Immature natural killer cell (primary cell): ENCODE measurements at regions not wholly inside any gene's neighbourhood (a gene's known extent, or its start where the extent isn't known, plus 50 kb on each side); places are given as distances from the start of the nearest gene placed in this dataset.

ENCODE experiments used
- DNase-seq, 3 donors: peaks; one replicate each; pipeline ENCODE4 v3.0.0; 2022; ENCODE audit warnings: mixed read lengths in 1 of 3
- H3K27ac Mint-ChIP-seq, 6 donors: one replicate each; pipeline ENCODE4 v1.8.0; 2020; ENCODE audit warnings: mixed read lengths in 6 of 6, mild to moderate bottlenecking in 5 of 6, inconsistent platforms in 4 of 6, moderate library complexity in 3 of 6
- H3K27me3 Mint-ChIP-seq, 3 donors: one replicate each; pipeline ENCODE4 v1.8.0; 2020 to 2021; ENCODE audit warnings: low read depth in 3 of 3, mild to moderate bottlenecking in 3 of 3, mixed read lengths in 3 of 3, moderate library complexity in 3 of 3, inconsistent platforms in 1 of 3
- H3K36me3 Mint-ChIP-seq, 3 donors: one replicate each; pipeline ENCODE4 v1.8.0; 2020; ENCODE audit warnings: mixed read lengths in 3 of 3, inconsistent platforms in 2 of 3, mild to moderate bottlenecking in 2 of 3
- H3K4me1 Mint-ChIP-seq, 2 donors: one replicate each; pipeline ENCODE4 v1.8.0; 2020; ENCODE audit warnings: inconsistent platforms in 2 of 2, mild to moderate bottlenecking in 2 of 2, mixed read lengths in 2 of 2, moderate library complexity in 1 of 2
- H3K4me3 Mint-ChIP-seq, 5 donors: one replicate each; pipeline ENCODE4 v1.8.0; 2020; ENCODE audit warnings: mild to moderate bottlenecking in 5 of 5, mixed read lengths in 5 of 5, inconsistent platforms in 3 of 5, moderate library complexity in 3 of 5
- H3K9me3 Mint-ChIP-seq, 6 donors: one replicate each; pipeline ENCODE4 v1.8.0; 2020; ENCODE audit warnings: mild to moderate bottlenecking in 6 of 6, mixed read lengths in 6 of 6, inconsistent platforms in 4 of 6, moderate library complexity in 3 of 6

DNA sequence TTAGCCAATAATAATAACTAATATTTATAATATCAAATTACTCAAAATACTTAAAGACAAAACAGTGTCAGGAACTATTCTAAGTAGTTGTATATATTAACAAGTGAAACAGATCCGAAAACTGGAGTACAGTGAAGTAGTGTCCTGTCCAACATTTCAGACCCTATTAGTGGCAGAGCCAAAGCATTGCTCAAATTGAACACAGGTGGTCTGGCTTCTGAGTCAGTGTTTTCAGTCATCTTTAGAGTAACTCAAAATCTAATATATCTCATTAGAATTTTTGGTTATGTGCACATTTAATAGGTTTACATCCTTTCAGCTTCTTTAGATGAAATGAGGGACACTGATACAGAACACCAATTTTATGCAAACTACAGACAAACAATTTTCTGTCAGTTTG is 652.5 kb downstream of the CDH11 start:
- H3K36me3 Mint-ChIP-seq = peaks cover 0 to 6% (median 0%) of the 10 kb centered on the region in 3 donors
- no peak overlapping the region for H3K27ac Mint-ChIP-seq
- DNase-seq = no peak
- H3K4me1 Mint-ChIP-seq = no peaks in the 10 kb centered on the region
- peaks cover 9 to 61% (median 18%) of the 10 kb centered on the region in 6 donors for H3K9me3 Mint-ChIP-seq
- no peaks in the 10 kb centered on the region for H3K27me3 Mint-ChIP-seq
- no peak overlapping the region for H3K4me3 Mint-ChIP-seq

DNA sequence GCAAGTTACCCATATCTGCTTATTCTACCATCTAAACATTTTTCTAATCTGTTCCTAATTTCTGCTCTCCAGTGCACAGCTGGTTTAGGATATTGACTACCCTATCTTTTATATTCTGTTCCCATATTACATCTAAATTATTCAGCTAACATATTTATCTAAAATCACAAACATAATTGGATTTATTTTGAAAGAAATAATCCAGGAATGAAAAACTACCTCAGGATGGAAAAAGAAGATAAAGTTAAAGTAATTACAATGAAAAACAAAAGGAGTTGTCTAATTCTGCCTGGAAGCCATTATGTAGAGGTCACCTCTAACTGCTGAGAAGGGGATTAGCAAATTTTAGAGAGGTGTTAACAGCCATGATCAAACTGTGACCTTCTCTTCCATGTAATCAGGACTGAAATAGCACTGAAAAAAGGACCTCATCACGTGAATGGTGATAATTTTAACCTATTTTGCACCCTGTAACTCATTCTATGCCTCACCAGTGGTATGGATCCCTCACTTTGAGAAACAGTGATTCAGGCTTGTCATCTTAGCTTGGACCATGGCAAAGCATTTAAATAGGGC is 653.3 kb downstream of the CDH11 start:
- Mint-ChIP-seq H3K4me3 (no peak overlapping the region), H3K27me3 (no peaks in the 10 kb centered on the region), H3K4me1 (no peaks in the 10 kb centered on the region), H3K36me3 (peaks cover 0 to 6% (median 0%) of the 10 kb centered on the region in 3 donors), H3K27ac (no peak overlapping the region), H3K9me3 (peaks cover 9 to 59% (median 16%) of the 10 kb centered on the region in 6 donors)
- no peak for DNase-seq

DNA sequence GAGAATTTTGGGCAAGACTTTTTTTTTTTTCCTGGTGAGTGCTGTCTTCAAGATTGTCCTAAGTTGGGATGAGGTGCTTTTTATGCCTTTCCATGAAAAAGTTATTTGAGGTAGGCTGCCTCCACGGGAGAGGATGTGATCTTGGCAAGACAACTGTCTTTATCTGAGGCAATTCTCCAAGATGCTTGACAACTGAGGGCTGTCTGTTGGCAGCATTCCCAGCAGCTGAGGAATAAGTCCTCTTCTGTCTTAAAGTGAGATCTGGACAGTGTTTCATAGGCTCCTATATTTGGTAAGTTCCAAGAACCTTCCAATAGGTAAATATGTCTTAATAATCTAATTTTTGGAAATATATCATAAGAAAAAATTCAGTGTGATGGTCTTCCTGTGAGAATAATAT is 662.0 kb downstream of the CDH11 start:
- Mint-ChIP-seq H3K27me3 (no peaks in the 10 kb centered on the region), H3K27ac (no peak overlapping the region), H3K36me3 (peaks cover 0 to 3% (median 0%) of the 10 kb centered on the region in 3 donors), H3K4me3 (no peak overlapping the region), H3K4me1 (no peaks in the 10 kb centered on the region), H3K9me3 (peaks cover 3 to 33% (median 9%) of the 10 kb centered on the region in 6 donors)
- no peak for DNase-seq

DNA sequence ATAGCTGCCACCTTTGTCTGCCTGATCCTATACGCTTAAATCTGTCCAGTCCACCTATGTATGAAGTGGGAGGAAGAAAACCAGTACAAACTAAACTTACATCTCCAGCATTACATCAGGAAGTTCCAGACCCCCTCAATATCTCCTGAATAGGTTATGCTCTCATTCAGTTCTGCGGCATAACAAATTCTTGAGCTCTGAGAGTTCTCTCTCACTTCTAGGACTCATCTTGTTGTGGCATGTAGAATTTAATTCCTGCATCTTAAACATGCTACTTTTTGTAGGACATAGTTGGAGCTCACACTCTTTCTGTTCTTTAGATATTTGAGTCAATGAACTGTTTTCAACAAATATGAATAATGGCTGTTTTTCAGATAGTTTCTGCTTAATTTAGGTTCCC is 662.5 kb downstream of the CDH11 start:
- H3K36me3 Mint-ChIP-seq = peaks cover 0 to 3% (median 0%) of the 10 kb centered on the region in 3 donors
- H3K9me3 Mint-ChIP-seq = peaks cover 3 to 35% (median 11%) of the 10 kb centered on the region in 6 donors
- no peak overlapping the region for H3K4me3 Mint-ChIP-seq
- H3K4me1 Mint-ChIP-seq = no peaks in the 10 kb centered on the region
- H3K27me3 Mint-ChIP-seq = no peaks in the 10 kb centered on the region
- no peak for DNase-seq
- H3K27ac Mint-ChIP-seq = no peak overlapping the region

DNA sequence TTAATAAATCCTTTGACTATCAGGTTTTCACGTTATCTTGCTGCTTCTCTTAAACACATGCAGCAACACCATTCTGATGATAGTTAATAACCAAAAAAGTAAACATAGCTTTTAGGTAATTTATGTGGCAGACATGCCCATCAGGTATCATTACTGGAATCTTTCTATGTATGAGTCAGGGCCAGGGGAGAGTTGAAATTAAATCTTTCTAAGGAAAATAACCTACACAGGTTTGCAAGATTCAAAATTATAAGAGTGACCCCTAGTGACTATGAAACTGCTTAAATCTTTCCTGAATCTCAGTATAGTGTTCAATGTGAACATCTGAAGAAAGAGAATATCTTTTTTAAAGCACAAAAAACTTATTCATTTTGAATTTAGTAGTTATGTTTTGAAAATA is 666.6 kb downstream of the CDH11 start:
- DNase-seq = no peak
- Mint-ChIP-seq H3K9me3 (peaks cover 2 to 53% (median 10%) of the 10 kb centered on the region in 6 donors), H3K27ac (no peak overlapping the region), H3K4me3 (no peak overlapping the region), H3K36me3 (no peaks in the 10 kb centered on the region), H3K4me1 (no peaks in the 10 kb centered on the region), H3K27me3 (no peaks in the 10 kb centered on the region)

DNA sequence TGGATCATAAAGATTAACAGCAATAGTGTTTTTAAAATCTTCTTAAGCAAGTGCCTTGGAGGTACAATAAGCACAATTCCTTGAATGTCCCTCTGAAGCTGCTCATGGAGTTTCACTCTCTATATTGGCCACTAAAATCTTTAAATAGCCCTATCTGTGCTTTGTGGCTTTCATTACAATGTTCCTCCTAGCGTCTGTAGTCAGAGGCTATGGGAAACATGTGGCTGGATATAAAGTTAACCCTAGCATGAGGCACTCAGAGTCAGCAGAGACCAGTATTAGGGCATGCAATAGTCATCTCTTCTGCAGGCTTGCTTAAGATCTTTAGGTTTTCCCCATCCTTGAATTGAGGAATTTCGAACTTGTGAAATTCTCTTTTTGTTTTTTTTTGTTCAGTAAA is 668.2 kb downstream of the CDH11 start:
- Mint-ChIP-seq H3K36me3 (peaks cover 0 to 5% (median 0%) of the 10 kb centered on the region in 3 donors), H3K27me3 (no peaks in the 10 kb centered on the region), H3K4me3 (no peak overlapping the region), H3K9me3 (peaks cover 0 to 49% (median 6%) of the 10 kb centered on the region in 6 donors), H3K4me1 (no peaks in the 10 kb centered on the region), H3K27ac (no peak overlapping the region)
- no peak for DNase-seq

DNA sequence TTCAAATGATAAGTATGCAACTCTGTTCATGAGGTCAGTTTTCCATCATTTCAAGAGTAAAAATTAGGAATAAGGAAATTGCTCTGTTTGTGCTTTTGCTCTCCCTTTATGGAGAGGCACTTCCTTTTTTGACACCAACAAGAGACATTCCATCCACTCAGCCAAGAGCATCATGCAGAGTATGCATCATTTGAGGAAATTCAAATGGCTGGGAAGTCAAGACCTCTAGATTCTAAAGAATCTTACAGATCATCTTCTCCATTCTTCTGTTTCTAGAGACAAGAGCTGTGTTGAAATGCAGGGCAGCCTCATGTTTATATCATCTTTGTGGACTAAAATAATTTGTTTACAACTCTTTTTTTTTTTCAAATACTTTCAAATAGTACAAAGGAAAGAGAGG is 669.4 kb downstream of the CDH11 start:
- Mint-ChIP-seq H3K4me1 (no peaks in the 10 kb centered on the region), H3K9me3 (peaks cover under 1 to 61% (median 7%) of the 10 kb centered on the region in 6 donors), H3K4me3 (no peak overlapping the region), H3K36me3 (peaks cover 0 to 7% (median 0%) of the 10 kb centered on the region in 3 donors), H3K27me3 (no peaks in the 10 kb centered on the region), H3K27ac (no peak overlapping the region)
- DNase-seq = no peak

DNA sequence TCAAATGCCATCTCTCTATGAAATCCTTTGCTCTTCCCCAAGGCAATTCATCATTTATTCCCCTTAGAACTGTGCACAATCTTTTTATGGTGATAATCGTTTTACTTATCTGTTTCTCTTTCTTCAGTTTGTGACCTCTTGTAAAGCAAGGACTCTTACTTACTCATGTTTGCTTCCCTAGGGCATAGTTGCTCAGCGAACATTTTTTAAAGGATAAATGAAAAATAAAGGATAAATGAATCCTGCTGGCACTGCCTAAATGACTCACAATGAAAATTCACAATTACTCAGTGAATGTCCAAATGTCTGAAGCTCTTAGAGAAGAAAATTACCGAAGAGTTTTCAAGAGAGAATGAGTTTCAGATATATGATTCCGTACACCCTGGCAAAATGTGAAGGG is 671.7 kb downstream of the CDH11 start:
- Mint-ChIP-seq H3K36me3 (peaks cover 0 to 8% (median 0%) of the 10 kb centered on the region in 3 donors), H3K4me1 (no peaks in the 10 kb centered on the region), H3K27ac (no peak overlapping the region), H3K27me3 (no peaks in the 10 kb centered on the region), H3K4me3 (no peak overlapping the region), H3K9me3 (peaks cover 1 to 77% (median 11%) of the 10 kb centered on the region in 6 donors)
- DNase-seq = no peak

DNA sequence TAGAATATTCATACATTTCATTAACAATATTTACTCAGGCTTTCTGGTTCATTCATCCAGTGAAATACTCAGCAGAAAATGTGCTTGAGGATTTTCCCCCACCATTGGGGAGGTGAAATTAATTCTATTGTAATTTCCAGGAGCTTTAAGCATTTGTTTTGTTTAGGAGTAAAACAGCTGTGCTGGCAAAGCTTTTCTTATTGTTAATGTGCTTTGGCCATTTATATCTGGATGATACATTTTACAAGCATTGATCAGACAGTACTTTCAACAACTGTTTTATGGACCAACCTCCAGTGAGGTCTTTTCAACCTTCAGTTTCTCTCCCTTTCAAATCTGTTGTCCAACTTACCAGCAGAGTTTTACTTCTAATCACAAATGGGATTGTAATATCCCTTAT is 672.4 kb downstream of the CDH11 start:
- Mint-ChIP-seq H3K36me3 (peaks cover 0 to 8% (median 0%) of the 10 kb centered on the region in 3 donors), H3K27ac (no peak overlapping the region), H3K9me3 (peaks cover 2 to 76% (median 9%) of the 10 kb centered on the region in 6 donors)

DNA sequence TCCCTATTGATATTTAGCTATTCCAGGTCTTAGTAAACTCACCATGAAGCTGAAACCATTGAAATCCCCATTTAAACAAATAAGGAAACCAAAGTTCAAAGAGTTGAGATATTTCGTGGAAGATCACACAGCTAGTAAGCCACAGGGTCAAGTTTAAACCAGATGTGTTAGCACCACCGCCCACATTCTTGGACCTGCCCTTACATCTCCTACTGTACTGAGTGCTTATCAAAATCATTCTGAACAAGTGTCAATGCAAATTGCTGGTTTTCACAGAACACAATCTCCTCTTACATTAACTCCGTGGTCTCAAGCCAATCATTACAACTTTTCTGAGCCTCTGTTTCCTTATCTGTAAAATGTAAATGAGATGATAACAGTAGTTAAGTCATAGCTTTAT is 676.2 kb downstream of the CDH11 start:
- Mint-ChIP-seq H3K27ac (no peak overlapping the region), H3K9me3 (peaks cover 4 to 57% (median 10%) of the 10 kb centered on the region in 6 donors), H3K27me3 (peaks cover 0 to 2% (median 0%) of the 10 kb centered on the region in 3 donors), H3K4me1 (no peaks in the 10 kb centered on the region), H3K36me3 (peaks cover 0 to 8% (median 0%) of the 10 kb centered on the region in 3 donors), H3K4me3 (no peak overlapping the region)
- DNase-seq = no peak

More for the DNA sequence above, 672.4 kb downstream of the CDH11 start:
- no peaks in the 10 kb centered on the region for H3K27me3 Mint-ChIP-seq
- H3K4me1 Mint-ChIP-seq = no peaks in the 10 kb centered on the region
- no peak overlapping the region for H3K4me3 Mint-ChIP-seq
- DNase-seq = no peak

DNA sequence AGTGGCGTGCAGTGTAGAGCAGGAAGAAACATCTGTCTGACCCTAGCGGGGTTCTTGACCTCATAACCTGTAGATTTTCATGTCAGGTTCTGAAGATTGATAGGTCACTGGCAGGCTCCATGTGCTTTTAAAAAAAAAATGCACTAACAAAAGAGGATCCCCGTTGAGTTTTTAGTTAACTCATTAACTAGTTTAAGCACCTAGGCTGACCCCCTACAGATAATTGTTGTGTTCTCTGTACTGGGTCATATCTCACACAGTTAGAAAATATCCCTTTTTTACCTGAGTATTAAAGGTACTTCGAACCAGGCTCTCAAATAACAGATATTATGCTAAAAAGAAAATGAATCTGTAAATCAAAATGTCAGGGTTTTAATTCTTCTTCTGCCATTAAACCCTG is 676.6 kb downstream of the CDH11 start:
- no peak for DNase-seq
- no peak overlapping the region for H3K27ac Mint-ChIP-seq
- H3K36me3 Mint-ChIP-seq = peaks cover 0 to 8% (median 0%) of the 10 kb centered on the region in 3 donors
- H3K9me3 Mint-ChIP-seq = peaks cover 4 to 54% (median 10%) of the 10 kb centered on the region in 6 donors
- peaks cover 0 to 2% (median 0%) of the 10 kb centered on the region in 3 donors for H3K27me3 Mint-ChIP-seq
- H3K4me3 Mint-ChIP-seq = no peak overlapping the region
- no peaks in the 10 kb centered on the region for H3K4me1 Mint-ChIP-seq

DNA sequence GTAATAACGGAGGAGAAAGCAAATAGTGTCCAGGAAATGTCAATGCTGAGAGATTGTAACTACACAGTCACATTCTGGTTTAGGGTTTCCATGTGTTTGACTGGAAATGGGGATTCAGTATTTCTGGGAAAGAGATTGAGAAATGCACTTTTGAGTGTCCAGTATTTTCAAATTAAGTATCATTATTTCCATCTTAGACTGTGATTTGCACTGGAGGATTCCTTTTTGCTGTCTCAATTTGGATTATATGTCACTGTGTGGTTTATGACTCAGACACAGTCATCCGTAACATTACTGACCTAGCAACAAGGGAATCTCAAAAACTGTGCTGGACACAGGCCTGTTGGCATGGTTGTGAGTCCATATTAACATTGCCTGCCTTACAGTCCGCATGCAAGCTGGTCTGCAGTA is 681.4 kb downstream of the CDH11 start:
- Mint-ChIP-seq H3K36me3 (no peaks in the 10 kb centered on the region), H3K4me3 (no peak overlapping the region), H3K4me1 (no peaks in the 10 kb centered on the region), H3K27ac (no peak overlapping the region), H3K27me3 (peaks cover 0 to 5% (median 0%) of the 10 kb centered on the region in 3 donors), H3K9me3 (peaks cover 2 to 46% (median 11%) of the 10 kb centered on the region in 6 donors)
- DNase-seq = no peak

DNA sequence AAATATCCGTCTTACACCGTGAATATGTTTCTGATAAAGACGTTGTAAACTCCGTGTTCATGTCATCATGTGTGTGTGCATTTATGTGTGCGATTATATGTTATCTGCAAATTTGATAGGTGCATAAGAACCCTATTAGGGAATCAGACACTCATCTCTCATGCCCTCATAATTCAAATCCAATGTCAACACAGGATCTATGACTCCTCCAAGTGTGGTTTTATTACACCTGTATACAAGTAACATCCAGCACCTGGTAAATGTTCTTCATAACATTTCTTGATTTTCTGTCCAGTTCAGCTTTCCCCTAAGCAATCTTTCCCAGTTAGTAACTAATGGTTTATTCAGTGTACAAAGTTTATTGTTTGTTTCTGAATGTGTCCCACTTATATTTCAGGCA is 681.9 kb downstream of the CDH11 start:
- Mint-ChIP-seq H3K36me3 (no peaks in the 10 kb centered on the region), H3K27me3 (peaks cover 0 to 5% (median 0%) of the 10 kb centered on the region in 3 donors), H3K27ac (no peak overlapping the region), H3K9me3 (peaks cover 2 to 47% (median 12%) of the 10 kb centered on the region in 6 donors), H3K4me1 (no peaks in the 10 kb centered on the region), H3K4me3 (no peak overlapping the region)
- no peak for DNase-seq

DNA sequence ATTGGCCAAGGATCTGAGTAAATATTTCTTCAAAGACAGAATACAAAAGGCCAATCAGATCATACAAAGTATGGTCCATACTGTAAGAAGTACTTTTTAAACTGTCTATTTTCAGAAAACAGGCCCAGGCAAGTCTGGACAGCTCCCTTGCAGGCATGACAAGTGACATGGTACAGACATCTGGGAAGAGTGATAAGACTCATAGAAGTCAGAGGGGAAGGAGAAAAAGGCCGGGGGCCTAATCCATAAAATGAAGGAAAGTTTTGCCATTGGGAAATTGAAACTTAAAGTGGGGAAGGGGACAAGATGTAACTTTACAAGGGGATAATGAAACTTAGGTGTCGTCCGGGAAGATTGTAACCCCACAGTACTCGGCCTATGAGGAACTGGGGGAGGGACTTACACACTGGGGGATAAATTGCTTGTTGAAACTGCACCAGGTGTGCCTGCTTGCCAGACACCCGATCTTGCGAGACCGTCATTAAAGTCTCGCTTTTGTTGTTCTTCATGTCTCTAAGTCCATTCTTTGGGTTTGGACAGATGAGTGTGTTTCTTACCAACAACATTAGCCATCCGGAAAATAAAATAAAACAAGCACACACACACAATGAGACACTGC is 684.0 kb downstream of the CDH11 start:
- no peak for DNase-seq
- no peaks in the 10 kb centered on the region for H3K4me1 Mint-ChIP-seq
- H3K36me3 Mint-ChIP-seq = no peaks in the 10 kb centered on the region
- H3K27ac Mint-ChIP-seq = no peak overlapping the region
- H3K4me3 Mint-ChIP-seq = no peak overlapping the region
- H3K9me3 Mint-ChIP-seq = peaks cover 0 to 54% (median 20%) of the 10 kb centered on the region in 6 donors
- H3K27me3 Mint-ChIP-seq = peaks cover 0 to 7% (median 0%) of the 10 kb centered on the region in 3 donors
